HG02642 (cell line): ENCODE measurements at regions not wholly inside any gene's neighbourhood (a gene's known extent, or its start where the extent isn't known, plus 50 kb on each side); places are given as distances from the start of the nearest gene placed in this dataset.

ENCODE experiments used
- ATAC-seq: cut with Tn5 transposase; IDR thresholded peaks from one replicate; pipeline ENCODE4 v1.9.1; 2021; ENCODE audit warnings: mild to moderate bottlenecking; ENCODE audit not compliant: unreplicated experiment, poor library complexity

DNA sequence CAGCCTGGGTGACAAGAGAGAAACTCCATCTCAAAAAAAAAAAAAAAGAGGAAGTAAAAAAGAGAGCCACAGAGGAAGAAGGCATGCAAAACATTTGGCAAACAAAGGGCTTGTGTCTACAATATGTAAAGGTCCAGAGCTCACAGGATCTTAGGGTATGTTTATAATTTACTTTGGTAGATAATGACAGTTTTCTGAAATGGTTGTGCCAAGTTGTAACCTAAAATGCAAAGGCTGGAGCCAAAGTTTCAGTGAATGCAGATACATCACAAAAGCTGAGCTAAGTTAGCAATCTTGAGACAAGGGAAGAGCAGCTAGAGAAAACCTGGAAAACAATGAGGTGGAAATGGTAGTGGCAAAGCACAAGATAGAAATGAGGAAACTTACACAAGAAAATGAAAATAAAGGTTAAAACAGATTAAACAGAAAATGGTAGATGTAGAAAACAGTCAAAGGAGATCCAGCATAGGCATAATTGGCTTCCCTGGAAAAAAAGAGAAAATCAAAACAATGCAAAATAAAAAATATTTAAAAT is 77.5 kb upstream of the HK2 start:
- no peak for ATAC-seq

DNA sequence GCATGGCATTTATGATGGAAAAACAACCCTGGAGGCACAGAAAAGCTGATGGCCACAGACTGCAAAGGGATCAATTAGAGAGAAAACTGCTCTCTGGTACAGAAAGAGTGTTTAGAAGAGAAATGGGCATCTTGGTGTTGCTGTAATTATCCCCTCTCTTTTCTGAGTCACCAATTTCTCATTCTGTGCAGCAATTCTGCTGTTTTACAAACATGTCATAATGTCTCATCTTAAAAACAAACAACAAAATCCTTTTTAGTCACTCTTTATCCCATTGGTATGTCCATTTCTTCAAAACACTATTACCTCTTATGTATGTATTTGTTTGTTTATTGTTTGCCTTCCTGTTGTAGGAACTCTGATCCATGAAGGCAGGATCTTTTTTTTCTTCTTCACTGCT is 73.9 kb upstream of the HK2 start:
- ATAC-seq = no peak

DNA sequence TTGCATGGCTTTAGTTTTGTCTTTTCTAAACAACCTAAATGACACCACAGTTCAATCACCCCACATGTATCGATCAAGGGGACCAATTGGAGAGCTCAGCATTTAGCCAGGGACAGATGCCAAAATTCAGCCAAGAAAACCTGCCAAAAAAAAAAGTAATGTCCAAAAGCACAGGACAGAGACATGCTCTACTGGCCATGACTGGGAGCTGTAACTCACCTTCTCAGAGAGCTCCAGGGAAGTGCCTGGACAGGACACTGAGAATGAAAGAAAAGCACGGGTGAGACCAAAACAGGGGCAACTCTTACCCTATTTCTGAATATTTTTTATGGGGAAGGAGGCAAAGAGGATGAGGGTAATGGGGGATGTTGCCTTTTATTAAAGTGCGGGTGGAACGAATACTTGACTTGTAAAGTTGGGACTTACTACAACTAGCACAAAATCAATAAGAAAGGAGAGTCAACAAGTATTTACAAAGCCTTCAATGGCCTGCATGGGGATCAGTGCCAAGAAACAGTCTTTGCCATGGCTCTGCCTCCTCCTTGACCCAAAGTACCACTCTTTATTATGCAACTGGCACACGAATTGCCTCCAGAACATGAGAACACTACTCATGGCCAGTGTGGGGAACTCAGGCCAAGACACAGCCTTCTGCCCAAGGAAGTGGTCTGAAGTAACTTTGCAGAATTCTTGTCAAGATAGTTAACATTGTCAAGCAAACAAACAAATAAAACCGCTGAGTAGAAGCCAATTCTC is 72.9 kb upstream of the HK2 start:
- no peak for ATAC-seq

DNA sequence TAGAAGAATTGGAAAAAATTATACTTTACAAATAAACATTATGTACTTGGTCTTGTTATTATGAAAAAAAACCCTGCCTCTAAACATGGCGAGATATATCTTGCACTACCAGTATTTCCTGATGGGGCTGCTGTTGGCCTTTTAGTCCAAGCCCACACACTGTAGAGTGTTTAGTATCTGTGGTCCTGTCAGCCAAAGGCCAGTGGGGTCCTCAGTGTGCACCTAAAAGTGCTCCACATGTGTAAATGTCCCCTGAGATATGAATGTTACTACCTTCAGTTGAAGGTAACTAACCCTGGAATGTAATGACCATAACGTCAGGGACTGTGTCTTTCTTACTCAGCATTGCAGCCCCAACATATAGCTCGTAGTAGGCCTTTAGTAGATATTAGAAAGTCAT is 71.1 kb upstream of the HK2 start:
- no peak for ATAC-seq

DNA sequence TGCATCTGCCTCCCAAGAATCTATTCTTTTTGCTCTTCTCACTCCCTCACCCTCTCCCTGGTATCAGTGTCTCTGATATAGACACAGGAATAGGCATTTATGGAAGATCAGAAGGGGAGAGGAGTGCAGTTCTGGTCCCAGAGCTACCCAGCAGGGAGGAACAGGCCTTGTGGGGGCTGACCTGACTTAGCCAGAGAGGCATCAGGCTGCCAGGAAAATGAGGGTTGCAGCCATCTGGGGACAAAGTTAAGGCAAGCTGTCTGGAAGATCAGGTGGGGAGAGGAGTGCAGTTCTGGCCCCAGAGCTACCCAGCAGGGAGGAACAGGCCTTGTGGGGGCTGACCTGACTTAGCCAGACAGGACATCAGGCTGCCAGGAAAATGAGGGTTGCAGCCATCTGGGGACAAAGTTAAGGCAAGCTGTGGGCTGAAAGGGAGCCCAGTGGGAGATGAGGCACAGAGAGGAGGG is 69.9 kb upstream of the HK2 start:
- ATAC-seq = no peak

DNA sequence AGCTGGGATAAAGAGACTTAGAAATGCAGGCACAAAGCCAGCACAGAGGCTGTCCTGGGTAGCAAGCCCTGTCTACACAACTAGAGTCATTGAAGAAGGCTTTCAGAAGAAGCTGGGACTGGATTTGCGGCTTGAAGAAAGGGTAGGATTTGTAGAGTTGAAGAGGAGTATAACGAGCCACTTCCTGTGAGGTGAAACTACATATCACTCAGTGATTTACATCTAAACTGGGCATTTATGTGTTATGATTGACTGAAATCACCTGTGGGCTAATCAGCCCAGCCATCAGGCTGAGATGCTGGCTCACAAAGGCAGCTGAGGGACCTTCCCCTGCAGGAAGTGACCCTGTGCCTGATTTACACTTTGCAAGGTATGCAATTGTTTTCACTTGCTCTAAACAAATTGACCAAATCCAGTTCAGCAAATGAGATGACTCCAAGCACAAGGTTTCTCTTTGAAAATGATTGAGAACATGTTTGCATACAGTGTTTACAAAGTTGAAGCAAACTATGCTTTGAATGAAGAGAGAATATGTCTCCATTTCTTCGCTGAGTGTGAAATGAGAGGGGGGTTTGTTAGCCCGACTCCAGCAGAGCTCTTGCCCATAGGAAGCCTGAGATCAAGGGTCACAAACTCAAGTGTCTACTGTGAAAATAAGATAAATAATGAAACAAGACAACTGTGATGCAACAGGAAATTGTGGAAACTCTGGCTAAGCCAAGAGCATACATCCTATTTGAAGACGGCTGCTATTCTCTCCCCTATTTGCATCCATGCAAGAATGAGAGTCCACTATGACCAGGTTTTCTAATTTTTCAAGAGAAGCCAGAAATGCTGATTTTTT is 69.3 kb upstream of the HK2 start:
- ATAC-seq = no peak

DNA sequence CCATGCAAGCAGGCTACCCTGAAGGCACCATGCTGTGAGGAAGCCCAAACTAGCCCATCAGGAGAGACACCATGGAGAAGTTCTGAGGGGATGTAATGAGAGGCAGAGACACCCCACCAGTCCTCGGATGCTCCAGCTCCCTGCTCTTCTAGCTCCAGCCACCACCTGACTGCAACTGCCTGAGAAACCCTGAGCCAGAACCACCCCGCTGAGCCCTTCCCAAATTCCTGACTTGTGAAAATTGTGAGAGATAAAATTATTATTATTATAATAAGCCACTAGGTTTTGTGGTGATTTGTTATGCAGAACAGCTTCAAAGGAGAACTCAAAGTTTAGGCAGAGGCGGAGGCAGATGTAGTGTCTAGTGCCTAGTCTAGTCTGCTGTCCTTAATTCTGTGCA is 67.1 kb upstream of the HK2 start:
- ATAC-seq = no peak

DNA sequence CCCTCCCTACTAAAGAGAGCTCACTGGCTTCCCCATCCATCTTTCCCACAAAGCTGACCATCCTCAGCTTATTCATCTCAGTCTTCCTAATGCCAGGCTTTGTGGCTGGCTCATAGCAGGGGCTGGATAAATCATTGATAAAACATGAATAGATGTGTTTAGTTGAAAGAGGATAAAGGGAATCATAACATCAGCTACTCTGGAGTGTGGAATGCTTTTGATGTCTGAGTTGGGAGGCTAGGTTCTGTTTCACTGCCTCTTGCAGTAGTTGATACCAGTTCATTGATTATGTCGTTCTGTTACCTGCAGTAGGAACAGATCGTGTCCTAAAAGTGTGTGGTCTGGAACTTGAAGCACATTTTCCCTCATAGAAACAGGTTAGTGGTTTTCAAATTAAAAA is 66.3 kb upstream of the HK2 start:
- no peak for ATAC-seq

DNA sequence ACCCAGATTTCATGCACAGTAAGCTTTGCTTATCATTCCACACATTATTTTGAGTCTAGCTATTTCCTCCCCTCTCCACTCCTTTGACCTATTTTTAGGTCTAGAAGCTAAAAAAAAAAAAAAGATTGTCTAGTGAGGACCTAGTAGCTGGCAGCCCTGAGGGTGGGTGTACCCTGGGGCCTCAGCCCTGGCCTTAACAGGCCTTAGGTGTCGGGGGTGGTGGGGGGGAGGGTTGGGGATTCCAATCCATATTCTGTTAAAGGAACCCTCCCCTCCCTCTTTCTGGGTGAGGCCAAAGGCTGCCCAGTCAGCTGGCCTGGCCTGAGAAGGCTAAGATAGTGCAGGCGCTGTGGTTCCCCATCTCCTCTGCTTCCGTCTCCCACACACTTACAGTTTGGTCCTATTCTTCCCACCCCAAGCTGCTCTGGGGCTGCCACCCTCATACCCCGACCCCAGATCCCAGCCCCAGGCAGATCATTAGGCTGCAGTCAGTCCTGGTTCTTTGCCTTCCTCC is 65.5 kb upstream of the HK2 start:
- ATAC-seq = no peak

DNA sequence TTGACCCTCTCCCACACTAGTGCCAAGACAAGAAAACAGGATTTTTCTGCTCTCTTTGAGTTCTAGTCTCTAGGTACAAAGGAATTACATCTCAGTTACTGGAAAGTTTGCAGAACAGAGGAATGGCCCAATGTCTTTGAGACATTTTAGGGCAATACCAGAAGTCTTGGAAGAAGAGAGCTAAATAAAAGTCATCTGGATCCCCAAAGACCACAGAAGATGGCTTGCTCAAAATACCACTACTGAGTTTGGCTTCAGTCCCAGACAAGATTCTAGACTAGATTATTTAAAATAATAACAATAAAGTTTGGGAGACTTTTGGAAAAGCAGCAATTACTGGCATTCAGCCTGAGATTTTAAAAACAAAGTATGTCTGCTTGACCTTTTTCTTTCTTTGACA is 61.9 kb upstream of the HK2 start:
- no peak for ATAC-seq

DNA sequence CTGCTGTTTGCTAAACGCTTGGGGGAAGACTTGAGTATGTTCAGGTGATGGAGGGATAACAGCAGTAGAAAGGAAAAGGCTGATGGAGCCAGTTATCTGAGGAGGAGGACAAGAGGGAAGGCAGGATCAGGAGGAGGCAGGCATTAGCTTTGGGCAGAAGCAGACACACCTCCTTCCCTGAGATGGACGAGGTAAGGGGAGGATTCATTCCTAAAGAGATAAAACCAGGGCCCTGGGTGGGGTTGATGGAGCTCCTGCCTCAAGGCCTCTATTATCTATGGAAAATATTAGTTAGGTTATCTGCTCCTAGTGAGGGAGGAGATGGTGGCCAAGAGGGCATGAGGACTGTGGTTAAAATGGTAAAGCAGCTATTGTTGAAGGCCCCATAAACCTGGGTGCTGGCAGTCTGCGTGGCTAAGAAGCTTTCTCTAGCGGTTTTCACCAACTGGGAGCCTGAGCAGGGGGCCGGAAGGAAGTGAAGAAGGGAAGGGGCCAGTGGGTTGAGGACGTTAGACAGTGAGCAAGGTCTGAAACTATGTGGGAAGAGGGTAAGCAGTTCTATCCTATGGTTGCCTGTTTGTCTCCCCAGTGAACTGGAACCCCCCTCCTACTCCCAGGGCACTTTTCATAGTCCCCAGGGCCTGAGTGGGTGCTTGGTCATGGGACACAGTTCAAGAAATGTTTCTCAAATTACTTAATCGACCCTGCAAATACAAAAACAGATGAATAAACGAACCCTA is 56.6 kb upstream of the HK2 start:
- ATAC-seq = peak; percentile 62

DNA sequence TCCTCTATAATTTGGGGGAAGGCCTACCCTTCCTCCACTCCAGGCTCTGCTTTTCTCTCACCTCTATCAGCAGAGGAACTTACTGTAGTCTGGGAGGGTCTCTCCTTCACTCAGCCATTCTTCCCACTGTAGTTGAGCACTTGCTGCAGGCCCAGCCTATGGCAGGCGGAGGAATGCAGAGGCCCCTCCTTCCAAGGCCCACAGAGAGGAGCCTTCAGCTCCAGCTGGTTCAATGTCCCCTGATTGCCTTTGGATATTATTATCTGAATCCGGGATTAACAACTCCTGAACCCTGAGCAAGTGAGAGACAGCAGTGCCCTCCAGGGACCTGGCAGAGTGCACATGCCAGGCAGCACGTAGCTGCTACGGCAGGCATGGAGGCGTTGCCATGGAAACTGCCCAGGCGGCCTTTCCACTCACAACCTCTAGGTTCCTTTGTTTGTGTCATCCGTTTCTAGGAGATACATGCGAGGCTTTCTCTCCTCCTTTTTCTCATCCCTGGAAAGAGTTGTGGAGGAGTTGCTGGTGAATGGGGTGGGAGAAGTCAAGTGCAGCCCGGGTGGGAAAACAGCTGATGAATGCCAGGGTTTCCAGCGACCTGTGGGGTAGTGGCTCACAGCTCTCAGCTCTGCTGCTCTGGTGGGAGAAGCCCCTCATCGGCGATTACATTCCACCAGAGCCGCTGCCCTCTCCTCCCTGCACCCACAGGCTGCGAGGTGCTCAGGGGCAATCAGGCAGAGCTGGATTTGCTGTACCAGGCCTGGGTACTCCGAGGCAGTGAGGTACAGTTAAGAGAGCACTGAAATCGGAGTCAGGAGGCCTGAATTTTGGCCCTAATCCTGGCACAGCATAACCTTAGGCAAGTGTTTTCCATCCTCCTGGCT is 55.3 kb upstream of the HK2 start:
- no peak for ATAC-seq

DNA sequence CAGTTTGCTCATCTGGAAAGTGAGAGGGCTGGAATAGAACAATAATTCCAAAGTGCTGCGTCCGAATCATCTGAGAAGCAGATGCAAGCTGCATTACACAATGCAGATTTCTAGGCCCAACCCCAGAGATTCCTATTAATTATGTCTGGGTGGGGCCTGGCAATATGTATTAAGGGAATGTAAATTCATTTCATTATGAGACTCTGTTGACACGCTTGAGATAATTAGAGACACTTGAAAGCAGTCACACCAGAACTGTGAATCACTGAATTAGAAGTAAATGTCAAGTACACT is 54.7 kb upstream of the HK2 start:
- no peak for ATAC-seq

DNA sequence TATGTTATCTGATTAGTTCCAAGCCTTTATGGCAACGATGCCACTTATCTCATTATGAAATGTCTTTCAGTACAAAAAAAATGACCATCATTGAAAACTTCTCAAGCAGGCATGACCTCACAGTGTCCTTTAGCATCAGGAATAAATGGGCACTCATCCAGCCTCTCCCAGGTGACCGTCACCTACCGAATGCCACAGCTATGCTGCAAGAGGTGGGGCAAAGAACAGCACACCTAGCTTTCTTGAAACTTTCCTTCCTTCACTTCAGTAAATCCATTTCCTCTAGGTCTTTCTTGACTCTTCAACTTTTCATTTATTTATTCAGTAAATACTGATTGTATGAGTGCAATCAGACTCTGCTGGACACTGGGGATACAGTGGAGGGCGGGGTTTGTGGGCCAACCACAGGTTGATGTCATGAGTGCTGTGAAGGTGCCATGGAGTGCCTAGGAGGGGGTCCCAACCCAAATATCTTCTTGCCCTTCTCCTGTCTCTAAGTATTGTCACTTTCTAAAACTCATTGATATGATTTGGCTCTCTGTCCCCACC is 54.3 kb upstream of the HK2 start:
- ATAC-seq = no peak
